ENCODE measurements at regions not wholly inside any gene's neighbourhood (a gene's known extent, or its start where the extent isn't known, plus 50 kb on each side); places are given as distances from the start of the nearest gene placed in this dataset.
A peak's percentile ranks its signal among the peaks of the same experiment; 100 is the strongest.

DNA sequence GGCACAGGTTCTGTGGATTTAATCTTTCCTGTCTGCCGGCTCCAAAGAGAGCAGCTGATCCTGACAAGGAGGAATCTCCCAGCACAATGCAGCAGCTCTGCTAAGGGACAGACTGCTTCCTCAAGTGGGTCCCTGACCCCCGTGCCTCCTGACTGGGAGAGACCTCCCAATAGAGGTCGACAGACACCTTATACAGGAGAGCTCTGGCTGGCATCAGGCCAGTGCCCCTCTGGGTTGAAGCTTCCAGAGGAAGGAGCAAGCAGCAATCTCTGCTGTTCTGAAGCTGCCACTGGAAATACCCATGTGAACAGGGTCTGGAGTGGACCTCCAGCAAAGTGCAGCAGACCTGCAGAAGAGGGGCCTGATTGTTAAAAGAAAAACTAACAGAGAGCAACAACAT lies 630.2 kb upstream of the FTMT start:
- H3K4me1 ChIP-seq = no peaks in the 10 kb centered on the region
- no peak overlapping the region for H3K27ac ChIP-seq
- FAIRE-seq (no peak), DNase-seq (ENCODE audit: low read depth in 1 of 2, low spot score in 1 of 2) (no peak), ATAC-seq (no peak)
- POLR2A ChIA-PET = no interaction called here
- CTCF ChIA-PET = no interaction called here
- H3K4me3 ChIP-seq = no peak overlapping the region
- 85% methylated on average over 1 of the region's 3 CpGs for WGBS (ENCODE audit: missing lambda C conversion rate)
- H3K9me3 ChIP-seq = no peaks in the 10 kb centered on the region
- no peak overlapping the region for H3K4me2 ChIP-seq
- no peak for TF ChIP-seq KDM1A (IDR thresholded peaks at IDR 0.05; ENCODE audit: low read depth)
- no peak for TF ChIP-seq MYC (IDR thresholded peaks at IDR 0.05; ENCODE audit: borderline replicate concordance, low read length)
- TF ChIP-seq HOXB5 (CRISPR knock-in tag; IDR thresholded peaks at IDR 0.05) = no peak
- no peak for TF ChIP-seq CBX8 (IDR thresholded peaks at IDR 0.05)
- TF ChIP-seq PHF8 (IDR thresholded peaks at IDR 0.05; ENCODE audit: borderline replicate concordance, low read depth) = no peak
- no peak for TF ChIP-seq HEYL (CRISPR knock-in tag; IDR thresholded peaks at IDR 0.05)
- no peak for TF ChIP-seq HOXB13 (CRISPR knock-in tag; IDR thresholded peaks at IDR 0.05; ENCODE audit: low read depth)
- no peak for TF ChIP-seq GATA3 (IDR thresholded peaks at IDR 0.05; ENCODE audit: borderline replicate concordance)
- no peak for TF ChIP-seq FOSB (CRISPR knock-in tag; IDR thresholded peaks at IDR 0.05)
- TF ChIP-seq, protein P1, sequence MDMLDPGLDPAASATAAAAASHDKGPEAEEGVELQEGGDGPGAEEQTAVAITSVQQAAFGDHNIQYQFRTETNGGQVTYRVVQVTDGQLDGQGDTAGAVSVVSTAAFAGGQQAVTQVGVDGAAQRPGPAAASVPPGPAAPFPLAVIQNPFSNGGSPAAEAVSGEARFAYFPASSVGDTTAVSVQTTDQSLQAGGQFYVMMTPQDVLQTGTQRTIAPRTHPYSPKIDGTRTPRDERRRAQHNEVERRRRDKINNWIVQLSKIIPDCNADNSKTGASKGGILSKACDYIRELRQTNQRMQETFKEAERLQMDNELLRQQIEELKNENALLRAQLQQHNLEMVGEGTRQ (IDR thresholded peaks at IDR 0.05) = no peak

DNA sequence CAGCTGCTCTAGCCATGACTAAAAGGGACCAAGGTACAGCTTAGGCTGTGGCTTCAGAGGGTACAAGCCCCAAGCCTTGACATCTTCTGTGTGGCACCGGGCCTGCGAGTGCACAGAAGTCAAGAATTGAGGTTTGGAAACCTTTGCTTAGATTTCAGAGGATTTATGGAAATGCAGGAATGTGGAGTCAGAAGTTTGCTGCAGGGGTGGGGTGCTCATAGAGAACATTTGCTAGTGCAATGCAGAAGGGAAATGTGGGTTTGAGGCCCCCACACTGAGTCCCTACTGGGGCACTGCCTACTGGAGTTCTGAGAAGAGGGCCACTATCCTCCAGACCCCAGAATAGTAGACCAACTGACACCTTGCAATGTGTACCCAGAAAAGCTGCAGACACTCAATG lies 624.9 kb upstream of the FTMT start:
- Histone ChIP-seq H3K27ac (no peak overlapping the region), H3K9me3 (peaks cover 15% of the 10 kb centered on the region; the same call in 1 of the 3 replicates), H3K4me2 (no peak overlapping the region), H3K4me3 (no peak overlapping the region), H3K4me1 (no peaks in the 10 kb centered on the region)
- WGBS (ENCODE audit: missing lambda C conversion rate) = 39% methylated on average over 2 of the region's 2 CpGs
- ChIA-PET CTCF (no interaction called here), POLR2A (no interaction called here)
- no peak for FAIRE-seq
- no peak for TF ChIP-seq MAZ (IDR thresholded peaks at IDR 0.05; ENCODE audit: borderline replicate concordance, low read depth, low read length)
- no peak for ATAC-seq
- DNase-seq (ENCODE audit: low read depth in 1 of 2, low spot score in 1 of 2) = no peak

DNA sequence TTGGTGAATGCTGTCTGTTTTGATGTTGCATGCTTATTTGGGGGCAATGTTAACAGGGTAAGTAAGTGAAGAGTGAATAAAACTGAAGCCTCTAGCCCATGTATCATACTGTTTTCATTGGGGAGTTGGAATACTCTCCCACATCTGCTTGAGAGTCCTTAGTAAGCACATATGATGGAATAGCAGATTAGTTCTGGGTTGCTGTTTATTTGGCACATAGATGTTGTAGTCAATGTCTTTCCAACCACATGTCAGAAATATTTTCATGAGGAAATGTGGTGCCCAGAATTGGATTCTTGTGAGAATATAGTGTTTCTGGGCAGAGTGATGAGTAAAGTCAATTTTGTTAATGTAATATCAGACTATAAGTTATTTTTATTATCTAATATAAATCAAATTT lies 611.7 kb upstream of the FTMT start:
- Histone ChIP-seq H3K4me1 (no peaks in the 10 kb centered on the region), H3K4me3 (no peak overlapping the region), H3K4me2 (no peak overlapping the region), H3K27ac (no peak overlapping the region), H3K9me3 (no peaks in the 10 kb centered on the region)
- CTCF ChIA-PET = no interaction called here
- POLR2A ChIA-PET = no interaction called here
- FAIRE-seq = no peak
- no peak for DNase-seq (ENCODE audit: low read depth in 1 of 2, low spot score in 1 of 2)
- ATAC-seq = no peak
- TF ChIP-seq EHMT2 (IDR thresholded peaks at IDR 0.05; ENCODE audit: low read depth) (no peak), ZNF302 (CRISPR knock-in tag; IDR thresholded peaks at IDR 0.05) (no peak), KDM1A (IDR thresholded peaks at IDR 0.05; ENCODE audit: low read depth) (no peak), SREBF2 (IDR thresholded peaks at IDR 0.05) (no peak), JUNB (IDR thresholded peaks at IDR 0.05) (no peak), TFCP2L1 (CRISPR knock-in tag; IDR thresholded peaks at IDR 0.05) (no peak), FOSL2 (IDR thresholded peaks at IDR 0.05) (no peak), FOSL2 (CRISPR knock-in tag; IDR thresholded peaks at IDR 0.05) (no peak), ZSCAN20 (CRISPR knock-in tag; IDR thresholded peaks at IDR 0.05) (no peak), JUN (IDR thresholded peaks at IDR 0.05) (no peak)
- TF ChIP-seq, protein P2, sequence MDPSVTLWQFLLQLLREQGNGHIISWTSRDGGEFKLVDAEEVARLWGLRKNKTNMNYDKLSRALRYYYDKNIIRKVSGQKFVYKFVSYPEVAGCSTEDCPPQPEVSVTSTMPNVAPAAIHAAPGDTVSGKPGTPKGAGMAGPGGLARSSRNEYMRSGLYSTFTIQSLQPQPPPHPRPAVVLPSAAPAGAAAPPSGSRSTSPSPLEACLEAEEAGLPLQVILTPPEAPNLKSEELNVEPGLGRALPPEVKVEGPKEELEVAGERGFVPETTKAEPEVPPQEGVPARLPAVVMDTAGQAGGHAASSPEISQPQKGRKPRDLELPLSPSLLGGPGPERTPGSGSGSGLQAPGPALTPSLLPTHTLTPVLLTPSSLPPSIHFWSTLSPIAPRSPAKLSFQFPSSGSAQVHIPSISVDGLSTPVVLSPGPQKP (IDR thresholded peaks at IDR 0.05; ENCODE audit: low read depth, low read length) = no peak

DNA sequence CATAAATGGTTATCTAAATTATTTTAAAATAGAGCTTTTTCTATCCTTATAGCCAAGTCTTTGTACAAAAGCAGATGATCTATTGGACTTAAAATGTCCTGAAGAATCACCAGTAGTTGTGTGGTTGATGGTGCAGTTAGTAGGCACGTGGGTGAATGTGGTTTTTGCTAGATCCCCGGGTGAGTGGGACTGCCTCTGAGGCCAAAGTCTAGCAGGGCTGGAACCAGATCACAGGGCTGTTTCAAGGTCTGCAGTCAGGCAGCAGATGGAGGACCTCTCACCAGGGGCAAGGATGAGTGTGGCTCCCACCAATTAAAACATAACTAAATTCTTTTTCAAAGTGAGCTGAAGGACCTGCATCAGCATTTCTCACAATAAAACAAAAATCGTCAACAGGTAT lies 604.7 kb upstream of the FTMT start:
- Histone ChIP-seq H3K27ac (peak overlapping the region in 1 of 2 experiments; percentile 56; a peak in 1 of 6 replicates), H3K4me1 (peaks cover 12% of the 10 kb centered on the region), H3K4me3 (no peak overlapping the region), H3K9me3 (no peaks in the 10 kb centered on the region), H3K4me2 (no peak overlapping the region)
- ChIA-PET POLR2A (no interaction called here), CTCF (no interaction called here)
- no peak for FAIRE-seq
- TF ChIP-seq MAFK (IDR thresholded peaks at IDR 0.05; ENCODE audit: partially characterized antibody) (no peak), RCOR1 (IDR thresholded peaks at IDR 0.05; ENCODE audit: low read depth, low read length) (no peak), TP53 (CRISPR knock-in tag; IDR thresholded peaks at IDR 0.05) (no peak), NFE2L2 (conservative IDR thresholded peaks at IDR 0.05; ENCODE audit: low read length) (no peak), RAD21 (conservative IDR thresholded peaks at IDR 0.05 in 1 of 2, IDR thresholded peaks at IDR 0.05 in 1 of 2) (no peak), NR3C1 (IDR thresholded peaks at IDR 0.05) (no peak)
- TF ChIP-seq, protein P3, sequence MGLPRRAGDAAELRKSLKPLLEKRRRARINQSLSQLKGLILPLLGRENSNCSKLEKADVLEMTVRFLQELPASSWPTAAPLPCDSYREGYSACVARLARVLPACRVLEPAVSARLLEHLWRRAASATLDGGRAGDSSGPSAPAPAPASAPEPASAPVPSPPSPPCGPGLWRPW (IDR thresholded peaks at IDR 0.05) = no peak
- ATAC-seq = no peak
- DNase-seq (ENCODE audit: low read depth in 1 of 2, low spot score in 1 of 2) = no peak
- WGBS (ENCODE audit: missing lambda C conversion rate) = 39% methylated on average over 3 of the region's 3 CpGs
